Breast epithelium (tissue), 4 donors: ENCODE measurements at regions not wholly inside any gene's neighbourhood (a gene's known extent, or its start where the extent isn't known, plus 50 kb on each side); places are given as distances from the start of the nearest gene placed in this dataset.

Source experiments
- DNase-seq, 2 donors: peaks; one replicate each; pipeline ENCODE4 v3.0.0-alpha.2; 2019; ENCODE audit warnings: low spot score in 2 of 2
- H3K27ac ChIP-seq, 2 donors: fragments of 200-600 bp; sonication (generic) in 1 of 2; one replicate each; pipeline ENCODE4 v1.5.1; 2016 to 2019; ENCODE audit warnings: mild to moderate bottlenecking in 1 of 2
- H3K27me3 ChIP-seq, 2 donors: fragments of 200-600 bp; sonication (generic) in 1 of 2; one replicate each; pipeline versions ENCODE4 v1.5.1 to v1.6.0; 2017 to 2019; ENCODE audit warnings: control low read depth in 1 of 2, mild to moderate bottlenecking in 1 of 2
- H3K36me3 ChIP-seq: fragments of 200-600 bp; one replicate; pipeline ENCODE4 v1.5.1; 2019
- H3K4me1 ChIP-seq, 2 donors: fragments of 200-600 bp; sonication (generic); one replicate each; pipeline ENCODE4 v1.5.1; 2016 to 2019; ENCODE audit warnings: control low read depth in 1 of 2
- H3K4me3 ChIP-seq, 3 donors: fragments of 200-600 bp; sonication (generic); 1 replicate in 2 of 3; 2 replicates in 1 of 3; pipeline ENCODE4 v1.5.1; 2016 to 2019; ENCODE audit warnings: mild to moderate bottlenecking in 3 of 3, moderate library complexity in 2 of 3
- H3K9me3 ChIP-seq, 2 donors: fragments of 200-600 bp; sonication (generic) in 1 of 2; one replicate each; pipeline ENCODE4 v1.5.1; 2016 to 2019; ENCODE audit warnings: control low read depth in 1 of 2
- POLR2A ChIP-seq: fragments of 450-650 bp; IDR thresholded peaks from one replicate; pipeline ENCODE4 v1.6.1; 2016; ENCODE audit warnings: antibody characterized with exemption, mild to moderate bottlenecking, moderate library complexity
- POLR2AphosphoS5 ChIP-seq, 3 donors: sonication (generic); formaldehyde crosslinking; IDR thresholded peaks; one replicate each; pipeline ENCODE4 v1.6.1; 2017; ENCODE audit warnings: antibody characterized with exemption in 3 of 3
- intact Hi-C: fragments of 100-400 bp; cut with DNase I; formaldehyde crosslinking; loops from one replicate; pipeline ENCODE4 v1.15.1; 2023; ENCODE audit warnings: low total_unique reads
- TF ChIP-seq, protein P1 (sequence below), 3 donors: fragments of 450-650 bp; IDR thresholded peaks; one replicate each; pipeline ENCODE4 v1.5.1; 2016 to 2017; ENCODE audit warnings: antibody characterized with exemption in 3 of 3, mild to moderate bottlenecking in 3 of 3, moderate library complexity in 3 of 3

DNA sequence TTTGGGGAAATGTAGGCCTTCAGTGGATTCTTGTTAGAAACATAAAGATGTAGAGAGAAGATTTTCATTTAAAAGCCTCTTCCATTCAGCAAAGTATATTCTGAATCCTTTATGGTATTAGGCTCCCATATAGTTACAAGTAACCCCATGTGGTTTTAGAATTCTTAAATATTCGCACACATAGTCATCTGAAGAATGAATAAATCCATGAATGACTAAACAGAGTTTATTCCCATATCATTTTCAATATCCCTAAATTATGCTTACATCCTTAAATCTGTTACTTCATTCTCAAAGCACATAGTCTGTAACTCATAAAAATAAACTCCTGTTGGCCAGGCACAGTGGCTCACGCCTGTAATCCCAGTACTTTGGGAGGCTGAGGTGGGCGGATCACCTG is 962.1 kb downstream of the KCNJ18 start:
- Histone ChIP-seq H3K4me1 (no peaks in the 10 kb centered on the region), H3K9me3 (peaks cover 0 to 6% of the 10 kb centered on the region in 2 donors), H3K36me3 (no peaks in the 10 kb centered on the region), H3K27ac (no peak overlapping the region), H3K4me3 (no peak overlapping the region), H3K27me3 (no peaks in the 10 kb centered on the region)
- no peak for DNase-seq
- intact Hi-C loops, result no loop called here
- TF ChIP-seq POLR2A (no peak), POLR2AphosphoS5 (IDR thresholded peaks at IDR 0.05) (no peak)
- TF ChIP-seq, protein P1, sequence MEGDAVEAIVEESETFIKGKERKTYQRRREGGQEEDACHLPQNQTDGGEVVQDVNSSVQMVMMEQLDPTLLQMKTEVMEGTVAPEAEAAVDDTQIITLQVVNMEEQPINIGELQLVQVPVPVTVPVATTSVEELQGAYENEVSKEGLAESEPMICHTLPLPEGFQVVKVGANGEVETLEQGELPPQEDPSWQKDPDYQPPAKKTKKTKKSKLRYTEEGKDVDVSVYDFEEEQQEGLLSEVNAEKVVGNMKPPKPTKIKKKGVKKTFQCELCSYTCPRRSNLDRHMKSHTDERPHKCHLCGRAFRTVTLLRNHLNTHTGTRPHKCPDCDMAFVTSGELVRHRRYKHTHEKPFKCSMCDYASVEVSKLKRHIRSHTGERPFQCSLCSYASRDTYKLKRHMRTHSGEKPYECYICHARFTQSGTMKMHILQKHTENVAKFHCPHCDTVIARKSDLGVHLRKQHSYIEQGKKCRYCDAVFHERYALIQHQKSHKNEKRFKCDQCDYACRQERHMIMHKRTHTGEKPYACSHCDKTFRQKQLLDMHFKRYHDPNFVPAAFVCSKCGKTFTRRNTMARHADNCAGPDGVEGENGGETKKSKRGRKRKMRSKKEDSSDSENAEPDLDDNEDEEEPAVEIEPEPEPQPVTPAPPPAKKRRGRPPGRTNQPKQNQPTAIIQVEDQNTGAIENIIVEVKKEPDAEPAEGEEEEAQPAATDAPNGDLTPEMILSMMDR (IDR thresholded peaks at IDR 0.05), result no peak

DNA sequence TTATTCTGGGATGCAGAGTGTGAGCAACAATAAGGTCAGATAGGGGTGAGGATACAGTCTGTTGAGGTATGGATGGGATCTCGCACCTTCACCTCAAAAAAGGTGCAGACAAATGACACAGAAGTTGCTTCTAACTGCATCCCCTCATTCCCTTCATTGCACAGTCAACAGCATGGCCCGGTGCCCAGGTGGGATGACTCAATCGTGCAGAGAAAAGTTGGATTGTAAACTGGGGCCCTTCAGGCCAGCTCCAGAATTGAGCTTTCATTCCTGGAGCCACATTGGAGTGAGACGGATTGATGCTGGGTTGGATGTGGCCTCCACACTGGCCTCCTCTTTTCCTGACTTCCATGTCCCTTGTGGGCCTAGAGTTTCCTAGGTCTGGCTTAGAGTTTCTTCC is 977.4 kb downstream of the KCNJ18 start:
- DNase-seq, result no peak
- H3K9me3 ChIP-seq, result peaks cover 0 to 4% of the 10 kb centered on the region in 2 donors
- no peaks in the 10 kb centered on the region for H3K27me3 ChIP-seq
- H3K27ac ChIP-seq, result no peak overlapping the region
- no peaks in the 10 kb centered on the region for H3K4me1 ChIP-seq
- H3K4me3 ChIP-seq, result no peak overlapping the region
- intact Hi-C loops, result no loop called here
- TF ChIP-seq POLR2A, result no peak
- TF ChIP-seq, protein P1 (IDR thresholded peaks at IDR 0.05), result no peak
- TF ChIP-seq POLR2AphosphoS5 (IDR thresholded peaks at IDR 0.05), result no peak
- H3K36me3 ChIP-seq, result no peaks in the 10 kb centered on the region

DNA sequence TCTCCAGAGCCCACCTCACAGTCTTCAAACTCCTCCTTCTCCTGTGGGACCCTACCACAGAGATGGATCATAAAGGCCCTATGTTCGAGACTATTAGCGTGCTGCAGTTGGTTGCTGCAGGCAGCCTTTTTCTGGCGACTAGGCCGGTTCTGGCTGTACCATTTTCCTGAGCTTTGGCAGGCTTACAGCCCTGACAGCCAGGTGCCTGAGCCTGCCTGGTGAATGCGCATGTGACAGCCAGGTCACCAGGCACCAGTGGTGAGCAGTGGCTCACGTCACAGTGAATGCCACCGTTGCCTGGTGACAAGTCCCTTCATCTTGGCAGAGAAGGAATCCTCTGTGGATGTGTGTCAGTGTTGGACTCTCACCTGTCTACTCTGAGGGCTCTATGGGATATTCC is 978.8 kb downstream of the KCNJ18 start:
- Histone ChIP-seq H3K27me3 (no peaks in the 10 kb centered on the region), H3K36me3 (no peaks in the 10 kb centered on the region), H3K4me3 (no peak overlapping the region), H3K4me1 (no peaks in the 10 kb centered on the region), H3K9me3 (peaks cover 0 to 4% of the 10 kb centered on the region in 2 donors), H3K27ac (no peak overlapping the region)
- no peak for DNase-seq
- TF ChIP-seq POLR2AphosphoS5 (IDR thresholded peaks at IDR 0.05) (no peak), POLR2A (no peak)
- TF ChIP-seq, protein P1 (IDR thresholded peaks at IDR 0.05), result no peak
- intact Hi-C loops, result no loop called here

DNA sequence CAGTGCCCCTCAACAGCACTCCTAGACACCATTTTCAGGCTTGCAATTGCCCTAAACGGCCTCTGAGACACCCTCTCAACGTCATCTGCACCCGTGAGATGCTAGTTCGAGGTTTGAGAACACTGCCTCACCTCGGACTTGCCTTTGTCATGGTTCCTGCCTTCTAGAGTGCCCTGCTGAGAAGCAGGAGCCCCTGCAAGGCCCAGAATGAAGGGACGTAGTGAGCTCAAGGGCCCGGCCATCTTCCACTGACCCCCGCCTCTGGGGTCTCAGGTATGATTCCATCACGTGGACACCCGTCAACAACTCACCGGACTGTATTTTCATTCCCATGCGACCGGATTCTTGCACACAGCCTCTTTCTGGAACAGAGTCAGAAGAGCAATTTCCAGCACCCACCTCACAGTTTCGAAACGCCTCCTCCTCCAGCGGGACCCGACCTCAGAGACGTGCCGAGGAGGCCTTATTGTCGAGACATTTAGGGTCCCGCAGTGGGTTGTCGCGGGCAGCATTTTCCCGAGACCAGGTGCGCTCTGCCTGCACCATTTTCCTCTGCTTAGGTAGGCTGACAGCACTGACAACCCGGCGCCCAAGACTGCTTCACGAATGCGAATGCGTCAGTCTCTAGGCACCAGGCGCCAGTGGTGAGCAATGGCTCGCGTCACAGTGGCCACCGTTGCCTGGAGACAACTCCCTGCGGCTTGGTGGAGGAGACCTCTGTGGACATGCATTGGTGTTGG is 999.9 kb downstream of the KCNJ18 start:
- H3K4me1 ChIP-seq, result no peaks in the 10 kb centered on the region
- intact Hi-C loops, result no loop called here
- H3K27me3 ChIP-seq, result no peaks in the 10 kb centered on the region
- no peaks in the 10 kb centered on the region for H3K36me3 ChIP-seq
- H3K9me3 ChIP-seq, result peaks cover 0 to 29% of the 10 kb centered on the region in 2 donors
- no peak overlapping the region for H3K27ac ChIP-seq
- H3K4me3 ChIP-seq, result no peak overlapping the region
- no peak for DNase-seq
- TF ChIP-seq POLR2AphosphoS5 (IDR thresholded peaks at IDR 0.05) (no peak), POLR2A (no peak)
- TF ChIP-seq, protein P1 (IDR thresholded peaks at IDR 0.05), result no peak

DNA sequence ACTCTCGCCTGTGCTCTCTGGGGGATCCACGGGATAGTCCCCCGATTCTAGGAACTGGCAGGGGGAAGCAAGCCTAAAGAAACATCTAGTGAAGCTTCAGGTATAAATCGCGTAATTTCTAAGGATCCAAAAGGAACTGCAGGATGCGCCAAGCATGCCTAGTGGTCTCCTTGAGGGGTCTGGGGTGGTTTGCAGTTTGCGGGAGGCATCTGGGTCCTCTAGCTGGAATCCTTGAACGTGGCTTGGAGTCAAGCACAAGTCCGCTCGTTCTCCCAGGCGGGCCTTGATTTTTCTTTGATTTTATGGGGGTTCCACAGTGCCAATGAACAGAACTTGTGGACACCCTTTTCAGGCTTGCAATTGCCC is 1000.5 kb downstream of the KCNJ18 start:
- H3K36me3 ChIP-seq, result no peaks in the 10 kb centered on the region
- intact Hi-C loops, result no loop called here
- DNase-seq, result no peak
- H3K4me1 ChIP-seq, result no peaks in the 10 kb centered on the region
- H3K27me3 ChIP-seq, result no peaks in the 10 kb centered on the region
- no peak overlapping the region for H3K4me3 ChIP-seq
- no peak overlapping the region for H3K27ac ChIP-seq
- TF ChIP-seq, protein P1 (IDR thresholded peaks at IDR 0.05), result no peak
- no peak for TF ChIP-seq POLR2A
- TF ChIP-seq POLR2AphosphoS5 (IDR thresholded peaks at IDR 0.05), result no peak
- H3K9me3 ChIP-seq, result peaks cover 0 to 33% of the 10 kb centered on the region in 2 donors
